ENCODE measurements at regions not wholly inside any gene's neighbourhood (a gene's known extent, or its start where the extent isn't known, plus 50 kb on each side); places are given as distances from the start of the nearest gene placed in this dataset.

GRCh38 chr12:124107351-124107750 lies 134.3 kb downstream of the ZNF664 start:
- TF ChIP-seq CTCF (IDR thresholded peaks at IDR 0.05) (no peak), EP300 (IDR thresholded peaks at IDR 0.05) (no peak), POLR2AphosphoS5 (IDR thresholded peaks at IDR 0.05) (no peak), POLR2A (IDR thresholded peaks at IDR 0.05) (no peak)
